GM18868 (cell line): ENCODE measurements at regions not wholly inside any gene's neighbourhood (a gene's known extent, or its start where the extent isn't known, plus 50 kb on each side); places are given as distances from the start of the nearest gene placed in this dataset.
A peak's percentile ranks its signal among the peaks of the same experiment; 100 is the strongest.

ENCODE experiments used
- ATAC-seq: cut with Tn5 transposase; IDR thresholded peaks from one replicate; pipeline ENCODE4 v1.9.1; 2021; ENCODE audit warnings: mild to moderate bottlenecking, moderate library complexity; ENCODE audit not compliant: unreplicated experiment

DNA sequence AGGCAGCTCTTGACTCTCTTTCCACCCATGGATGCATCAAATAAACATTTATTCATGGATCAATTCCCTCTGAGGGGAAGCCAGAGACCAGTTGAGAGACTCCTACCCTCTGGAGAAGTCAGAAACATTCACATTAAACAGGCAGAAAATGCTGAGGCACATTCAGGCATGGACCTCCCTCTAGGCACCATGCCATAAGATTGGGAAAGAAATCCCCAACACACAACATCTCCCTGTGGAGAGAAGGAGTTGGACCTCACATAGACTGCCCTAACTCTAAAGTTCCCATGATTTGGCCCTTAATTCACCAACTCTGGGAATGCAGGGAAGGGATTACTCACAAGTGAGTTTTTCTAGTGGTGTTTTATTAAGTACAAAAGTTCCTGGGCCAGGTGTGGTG, 415.3 kb upstream of the C1orf87 start:
- ATAC-seq, result no peak

DNA sequence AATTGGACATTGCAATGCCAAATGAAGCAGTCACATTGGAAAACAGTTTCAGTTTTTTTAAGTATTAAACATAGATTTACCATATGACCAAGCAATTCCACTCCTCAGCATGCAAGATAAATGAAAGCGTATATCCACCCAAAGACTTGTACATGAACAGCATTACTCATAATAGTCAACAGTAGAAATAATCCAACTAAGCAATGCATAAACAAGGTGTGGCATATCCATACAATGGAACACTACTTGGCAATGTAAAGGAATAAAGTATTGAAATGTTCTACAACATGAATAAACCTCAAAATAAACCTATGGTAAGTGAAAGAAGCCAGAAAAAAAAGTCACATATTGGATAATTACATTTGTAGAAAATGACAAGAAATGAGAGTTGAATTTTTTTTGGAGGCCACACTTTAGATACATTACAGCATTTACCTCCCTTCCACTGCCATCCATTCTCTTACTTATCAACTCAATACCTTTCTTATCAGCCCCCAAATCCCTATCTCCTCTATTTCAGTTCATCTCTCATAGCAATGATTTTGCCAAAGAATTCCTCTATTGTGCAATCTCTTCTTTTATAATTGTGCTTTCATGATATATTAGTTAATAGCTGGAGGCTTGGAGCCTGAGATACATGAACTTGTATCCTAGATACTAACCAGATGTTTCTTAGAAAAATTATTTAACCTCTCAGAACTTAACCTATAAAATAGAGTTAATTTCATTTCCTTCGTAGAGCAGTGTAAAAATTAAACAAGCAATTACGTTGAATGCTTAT, 414.2 kb upstream of the C1orf87 start:
- ATAC-seq, result no peak

DNA sequence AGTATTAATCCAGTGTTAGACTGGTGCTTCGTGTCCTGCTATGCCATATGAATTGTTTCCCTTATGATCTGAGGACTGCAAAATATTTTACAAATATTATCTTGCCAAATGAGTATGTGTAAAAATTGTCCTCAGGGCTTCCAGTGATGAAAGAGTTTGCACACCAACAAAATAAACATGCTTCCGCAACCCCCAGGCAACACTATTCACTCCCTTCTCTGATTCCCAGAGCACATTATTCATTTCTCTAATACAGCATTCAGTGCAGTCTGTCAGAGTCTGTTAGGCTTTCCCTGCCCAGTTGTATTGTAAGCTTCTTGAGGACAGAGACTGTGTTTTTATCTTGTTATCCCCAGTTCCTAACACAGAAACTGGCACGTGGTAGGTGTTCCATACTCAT, 409.9 kb upstream of the C1orf87 start:
- no peak for ATAC-seq

DNA sequence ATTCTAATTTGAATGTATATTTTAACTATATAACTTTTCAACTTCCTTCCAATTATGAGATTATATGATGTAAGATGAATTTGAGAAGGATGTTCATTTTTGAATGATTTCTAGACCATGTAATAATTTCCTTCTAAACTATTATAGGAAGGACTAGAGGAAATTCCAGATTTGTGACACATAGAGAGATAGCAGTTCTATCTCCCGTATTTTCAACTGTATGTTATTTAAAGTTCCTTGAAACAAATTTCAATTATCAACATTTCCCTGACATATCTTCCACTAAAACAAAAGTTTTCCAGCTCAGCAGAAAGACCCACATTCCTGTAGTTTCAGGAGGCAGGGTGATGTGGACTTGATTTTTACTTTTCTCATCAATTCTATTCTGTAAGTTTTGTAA, 396.7 kb upstream of the C1orf87 start:
- ATAC-seq, result no peak

DNA sequence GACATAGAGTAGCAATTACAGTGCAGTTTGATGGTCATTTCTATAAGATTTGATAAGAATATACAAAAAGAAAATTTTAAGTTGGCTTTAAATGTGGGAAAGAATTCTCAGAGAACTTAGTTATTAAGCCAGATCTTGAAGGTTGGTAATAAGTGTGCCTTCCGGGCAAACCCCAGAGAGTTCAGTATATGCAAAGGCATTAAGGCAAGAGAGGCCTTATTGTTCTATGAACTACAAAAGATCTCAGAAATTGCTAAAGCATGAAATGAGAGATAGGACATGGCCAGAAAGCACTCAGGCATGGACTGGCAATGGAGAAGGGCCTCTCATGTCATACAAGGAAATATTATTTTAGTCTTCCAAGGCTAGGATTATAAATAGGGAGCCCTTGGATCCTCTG, 390.2 kb upstream of the C1orf87 start:
- ATAC-seq, result no peak

DNA sequence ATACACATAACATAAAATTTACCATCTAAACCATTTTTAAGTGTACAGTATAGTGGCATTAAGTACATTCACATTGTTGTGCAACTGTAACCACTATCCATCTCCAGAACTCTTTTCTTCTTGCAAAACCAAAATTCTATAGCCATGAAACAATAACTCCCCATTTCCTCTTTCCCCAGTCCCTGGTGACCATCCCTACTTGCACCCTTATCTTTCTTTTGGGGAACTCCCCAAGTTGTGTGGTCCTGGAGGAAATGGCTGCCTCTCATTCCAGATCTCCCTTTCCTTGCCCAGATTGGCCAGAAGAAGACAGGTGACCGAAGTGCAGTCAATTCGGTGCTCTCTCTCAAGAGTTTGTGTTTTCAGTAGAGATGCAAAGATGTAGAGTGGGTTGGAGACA, 389.6 kb upstream of the C1orf87 start:
- no peak for ATAC-seq

DNA sequence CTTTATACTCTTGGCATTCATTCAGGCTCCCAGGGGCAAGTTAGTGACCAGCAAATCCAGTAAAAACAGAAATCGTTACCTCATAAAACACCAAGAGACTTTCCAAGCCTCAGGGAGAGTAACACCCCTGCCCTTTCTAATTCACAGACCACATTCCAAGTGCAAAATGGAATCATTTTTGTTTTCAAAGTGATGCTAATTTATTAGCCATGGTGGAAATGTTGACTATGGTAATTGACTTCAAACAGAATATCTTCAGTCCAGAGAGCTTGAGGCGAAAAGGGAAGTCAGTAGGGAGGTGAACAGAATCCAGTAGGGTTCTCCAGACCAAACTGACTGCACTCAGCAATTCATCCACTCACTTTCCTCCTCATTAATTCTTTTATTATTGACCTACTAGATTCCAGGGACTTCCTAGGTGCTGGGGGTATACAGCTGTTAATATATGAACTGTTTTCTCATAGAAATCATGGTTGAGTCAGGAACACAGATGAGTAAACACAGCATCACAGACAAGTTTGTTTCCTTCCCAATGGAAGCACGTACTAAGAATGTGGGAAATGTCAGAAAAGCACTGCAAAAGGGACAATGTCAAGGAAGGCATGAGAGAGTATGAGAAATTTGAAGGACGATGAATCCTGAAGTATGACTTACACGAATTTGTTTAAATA, 388.5 kb upstream of the C1orf87 start:
- no peak for ATAC-seq

DNA sequence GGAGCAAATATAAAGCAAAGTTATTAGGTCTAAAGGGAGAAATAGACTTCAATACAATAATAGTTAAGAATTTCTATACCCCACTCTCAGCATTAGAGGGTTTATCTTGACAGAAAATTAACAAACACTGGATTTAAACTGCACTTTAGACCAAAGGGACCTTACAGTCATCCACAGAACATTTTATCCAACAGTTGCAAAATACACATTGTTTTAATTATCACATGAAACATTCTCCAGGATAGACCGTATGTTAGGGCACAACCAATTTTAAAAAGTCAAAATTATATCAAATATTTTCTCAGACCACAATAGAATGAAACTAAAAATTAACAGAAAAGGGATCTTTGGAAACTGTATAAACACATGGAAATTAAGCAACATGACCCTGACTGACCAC, 384.5 kb upstream of the C1orf87 start:
- ATAC-seq, result no peak

DNA sequence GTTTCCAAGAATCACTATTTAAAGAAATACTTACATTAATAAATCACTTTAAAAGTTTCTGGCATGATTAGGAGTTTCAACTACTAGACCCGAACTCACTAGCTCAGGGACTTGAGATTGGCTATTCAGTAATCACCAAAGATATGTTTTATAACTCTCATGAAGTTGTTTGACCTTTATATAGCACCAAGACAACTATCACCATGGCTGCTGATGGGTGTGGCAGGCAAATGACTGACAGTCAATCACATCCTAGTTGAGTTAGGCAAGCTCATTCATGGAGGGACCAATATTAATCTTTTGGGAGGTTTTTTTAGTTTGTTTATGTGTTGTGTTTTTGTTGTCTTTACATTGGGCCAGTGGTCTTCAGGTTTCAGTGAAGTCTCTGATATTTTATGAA, 376.3 kb upstream of the C1orf87 start:
- ATAC-seq, result no peak

DNA sequence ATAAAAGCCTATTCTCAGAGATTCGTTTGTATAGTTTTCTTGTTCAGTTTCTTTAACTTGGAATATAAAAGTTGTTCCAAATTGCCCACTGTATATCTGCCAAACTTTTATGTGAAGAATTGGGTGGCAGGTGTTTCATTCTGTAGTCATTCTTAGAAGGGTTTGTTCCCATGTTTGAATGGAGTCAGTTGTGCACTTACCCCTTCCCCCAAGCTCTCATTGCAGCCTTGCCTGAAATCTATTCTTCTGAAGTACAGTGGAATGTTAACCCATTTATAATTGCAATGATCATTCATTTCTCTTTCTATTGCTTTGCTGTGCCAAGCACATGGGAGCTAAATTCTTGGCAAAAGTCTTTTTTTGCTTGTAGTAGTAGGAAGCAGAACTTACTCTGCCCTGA, 375.3 kb upstream of the C1orf87 start:
- ATAC-seq, result no peak

DNA sequence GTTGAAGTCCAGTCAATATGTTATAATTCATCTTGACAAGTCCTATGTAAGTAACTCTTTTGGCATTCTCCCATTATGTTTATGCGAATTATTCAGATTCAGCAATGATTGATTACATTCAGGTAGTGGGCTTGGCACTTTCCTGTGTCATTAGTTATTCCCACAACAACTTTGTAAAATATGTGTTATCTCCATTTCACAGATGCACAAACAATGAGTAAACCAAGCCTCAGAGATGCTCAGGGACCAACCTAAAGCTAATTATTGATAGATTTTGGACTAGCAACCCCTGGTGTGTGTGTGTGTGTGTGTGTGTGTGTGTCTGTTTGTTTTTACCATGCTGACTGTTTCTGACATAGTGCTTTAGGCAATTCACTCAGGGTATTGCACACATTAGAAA, 371.1 kb upstream of the C1orf87 start:
- no peak for ATAC-seq

DNA sequence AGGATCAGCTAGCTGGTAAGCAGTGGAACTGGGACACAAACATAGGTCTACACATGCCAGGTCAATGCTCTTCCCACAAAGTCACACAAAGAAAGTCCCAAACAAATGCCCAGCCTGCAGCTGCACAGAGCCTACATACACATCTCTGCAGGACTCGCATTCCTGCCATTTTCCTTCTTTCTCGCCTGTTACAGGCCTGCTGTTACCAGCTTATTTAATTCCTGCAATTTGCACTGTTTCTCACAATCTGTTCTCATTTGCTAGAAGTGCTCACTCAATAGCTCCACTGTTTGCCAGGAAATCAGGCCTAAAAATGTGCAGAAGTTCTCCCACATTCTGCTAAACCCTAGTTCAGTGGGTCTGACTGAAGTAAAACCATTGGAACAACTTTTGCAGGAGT, 362.6 kb upstream of the C1orf87 start:
- no peak for ATAC-seq

DNA sequence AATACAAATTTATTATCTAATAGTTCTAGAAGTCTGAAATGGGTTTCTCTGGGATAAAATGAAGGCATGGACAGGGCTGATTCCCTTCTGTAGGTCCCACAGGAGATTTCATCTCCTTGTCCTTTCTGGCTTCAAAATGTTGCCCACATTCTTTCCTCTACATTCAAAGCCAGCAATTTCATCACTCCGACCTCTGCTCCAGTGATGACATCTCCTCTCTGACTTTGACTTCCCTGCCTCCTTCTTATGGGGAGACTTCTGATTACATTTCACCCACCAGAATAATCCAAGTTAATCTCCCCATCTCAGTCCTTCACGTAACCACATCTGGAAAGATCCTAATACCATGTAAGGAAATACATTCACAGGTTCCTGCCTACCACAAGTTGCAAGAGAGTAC, 358.0 kb upstream of the C1orf87 start:
- no peak for ATAC-seq

DNA sequence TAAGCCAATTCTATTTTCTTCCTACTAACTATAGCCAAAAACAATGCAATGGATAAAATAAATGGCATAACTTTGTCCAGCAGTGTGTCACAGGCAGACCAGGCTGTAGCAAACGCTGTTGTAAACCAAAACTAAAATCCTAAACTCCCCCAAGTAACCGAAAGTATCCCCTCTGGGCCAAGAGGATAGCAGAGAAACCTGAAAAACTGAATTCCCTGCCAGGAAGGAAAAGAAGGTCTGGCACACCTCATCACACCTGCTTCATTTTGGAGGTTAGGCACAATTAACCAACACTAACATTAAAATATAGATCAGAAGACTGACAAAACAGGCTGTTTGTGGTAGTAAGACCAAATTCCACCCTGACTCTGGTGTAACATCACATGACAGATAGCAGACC, 356.8 kb upstream of the C1orf87 start:
- no peak for ATAC-seq

DNA sequence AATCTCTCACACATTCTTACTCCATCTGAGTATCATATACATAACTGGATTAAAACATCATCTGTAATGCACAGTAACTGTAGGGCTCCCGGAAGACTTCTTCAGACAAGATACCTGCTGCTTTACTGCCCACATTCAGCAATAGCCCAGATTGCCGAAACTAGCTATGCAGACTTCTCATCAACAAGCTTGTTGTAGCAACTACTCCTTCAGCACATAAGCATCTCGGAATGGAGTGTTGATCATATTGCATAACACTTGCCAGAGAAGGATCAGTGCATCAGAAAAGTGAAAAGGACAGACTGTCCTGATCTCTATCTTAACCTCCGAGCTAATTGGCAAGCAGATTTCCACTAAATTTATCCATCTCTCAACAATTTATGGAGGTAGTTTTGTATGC, 354.6 kb upstream of the C1orf87 start:
- ATAC-seq, result no peak

DNA sequence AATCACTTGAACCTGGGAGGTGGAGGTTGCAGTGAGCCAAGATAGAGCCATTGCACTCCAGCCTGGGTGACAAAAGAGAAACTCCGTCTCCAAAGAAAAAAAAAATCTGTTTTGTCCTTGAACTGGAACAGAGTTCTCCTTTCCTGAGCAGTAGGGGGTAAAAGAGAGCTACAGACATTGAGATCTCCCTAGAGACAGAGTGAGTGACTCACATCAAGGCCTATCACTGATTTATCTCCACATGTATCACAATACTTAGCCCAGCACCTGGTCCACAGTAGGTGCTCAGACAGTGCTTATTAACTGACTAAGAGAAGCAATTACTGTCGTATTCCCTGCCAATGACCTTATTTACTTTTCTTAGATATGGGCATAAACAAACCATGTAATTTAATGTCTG, 354.1 kb upstream of the C1orf87 start:
- no peak for ATAC-seq

DNA sequence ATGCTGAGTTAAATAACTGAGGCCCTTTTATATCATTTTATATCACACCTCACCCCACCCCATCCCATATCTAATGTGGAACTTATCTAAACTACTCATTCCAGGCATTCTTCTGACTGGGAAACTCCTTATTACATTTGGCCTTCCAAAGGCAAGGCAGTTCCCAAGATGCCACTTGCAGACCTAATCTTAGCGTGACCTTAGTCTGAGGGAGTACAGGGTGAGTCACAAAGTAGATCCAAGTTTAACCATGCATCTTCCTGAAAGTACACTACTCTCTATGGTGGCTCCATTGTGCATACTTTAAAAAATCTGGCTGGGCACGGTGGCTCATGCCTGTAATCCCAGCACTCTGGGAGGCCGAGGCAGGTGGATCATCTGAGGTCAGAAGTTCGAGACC, 353.6 kb upstream of the C1orf87 start:
- ATAC-seq, result no peak

DNA sequence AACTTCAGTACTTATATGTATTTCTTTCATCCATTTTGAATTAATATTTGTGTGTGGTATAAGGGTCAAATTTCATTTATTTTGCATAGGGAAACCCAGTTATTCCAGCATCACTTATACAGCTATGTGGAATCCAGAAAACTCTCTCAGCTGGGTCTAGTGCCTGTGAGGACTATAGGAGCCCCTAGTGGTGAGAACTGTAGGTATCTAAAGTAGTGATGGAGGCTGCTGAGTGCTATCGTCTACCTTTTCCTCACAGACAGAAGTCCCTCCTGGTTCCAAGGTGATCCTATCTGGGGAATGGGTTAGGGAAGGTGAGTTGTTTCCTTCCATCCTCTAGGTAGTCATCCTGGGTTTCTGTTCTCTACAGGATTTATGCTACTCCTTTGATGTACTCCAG, 352.0 kb upstream of the C1orf87 start:
- ATAC-seq, result peak; percentile 72

DNA sequence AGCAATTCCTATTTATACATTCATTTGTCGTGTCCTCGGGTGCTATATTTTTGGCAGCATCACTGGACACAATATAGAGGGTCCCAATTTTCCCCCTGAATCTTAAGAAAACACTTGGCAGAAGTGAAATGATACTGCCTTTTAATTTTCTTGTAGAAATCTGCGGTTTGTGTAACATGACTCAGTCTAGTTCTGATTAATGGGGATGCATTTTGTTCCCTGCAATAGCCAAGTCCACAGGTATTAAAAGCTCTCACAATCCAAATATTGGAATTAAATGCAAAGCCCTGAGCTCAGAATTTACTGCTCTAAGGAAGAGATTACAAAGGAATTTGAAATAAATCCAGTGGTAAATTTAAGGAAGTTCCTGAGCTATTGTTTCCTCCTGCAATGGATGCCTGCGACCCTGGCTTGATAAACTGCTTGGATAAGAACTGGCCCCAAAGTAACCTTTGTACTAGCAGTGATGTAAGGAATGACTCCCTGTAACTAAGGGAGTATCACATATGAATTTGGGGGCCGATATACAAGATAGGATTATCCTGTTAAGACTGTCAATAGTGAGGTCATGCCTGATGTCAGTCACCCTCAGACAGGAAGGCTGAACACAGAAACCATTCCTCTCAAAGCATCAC, 349.7 kb upstream of the C1orf87 start:
- no peak for ATAC-seq

DNA sequence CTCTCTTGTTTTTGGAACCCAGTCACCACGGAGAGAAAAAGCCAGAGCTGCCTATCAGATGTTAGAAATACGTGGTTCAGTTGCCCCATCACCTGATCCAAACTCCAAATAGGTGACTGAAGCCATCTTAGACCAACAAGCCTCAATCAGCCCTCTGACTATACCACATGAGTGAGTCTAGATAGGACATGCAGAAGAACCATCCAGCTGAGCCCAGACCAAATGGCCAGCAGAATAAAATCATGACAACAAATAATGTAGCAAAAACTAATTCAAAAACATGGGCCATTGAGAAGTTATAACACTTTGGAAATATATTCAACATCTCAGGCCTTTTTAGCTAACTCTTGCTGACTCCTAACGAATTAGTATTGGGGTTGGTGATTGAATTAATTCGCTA, 348.4 kb upstream of the C1orf87 start:
- ATAC-seq, result no peak

DNA sequence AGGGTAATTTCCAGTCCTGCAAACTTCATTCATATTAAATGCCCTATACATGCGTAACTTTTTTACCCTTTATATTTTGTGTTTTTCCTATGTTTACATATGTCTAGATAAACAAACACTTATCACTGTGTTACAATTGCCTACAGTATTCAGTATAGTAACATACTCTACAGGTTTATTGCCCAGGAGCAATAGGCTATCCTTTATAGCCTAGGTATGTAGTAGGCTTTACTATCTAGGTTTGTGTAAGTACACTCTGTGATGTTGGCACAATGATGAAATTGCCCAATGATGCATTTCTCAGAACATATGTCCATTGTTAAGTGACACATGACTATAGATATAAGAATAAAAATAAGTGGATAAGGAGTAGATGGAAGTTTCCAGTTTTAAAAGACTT, 345.5 kb upstream of the C1orf87 start:
- no peak for ATAC-seq

DNA sequence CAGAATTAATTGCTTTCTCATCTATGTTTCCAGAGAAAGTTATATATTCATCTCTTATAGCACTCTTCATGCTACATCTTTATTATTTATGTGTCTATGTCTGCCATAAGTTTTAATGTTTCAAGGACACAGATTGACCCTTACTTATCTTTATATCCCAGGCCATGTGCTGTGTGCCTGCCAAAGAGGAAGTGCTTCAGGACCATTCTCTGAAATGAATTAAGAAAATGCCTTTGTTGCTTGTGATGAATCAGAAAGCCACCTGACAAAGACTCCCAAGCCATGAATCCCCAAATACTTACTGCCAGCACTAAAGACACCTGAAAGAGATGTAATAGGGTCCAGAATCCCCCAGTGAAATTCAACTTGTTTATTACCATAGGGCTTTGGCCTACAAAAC, 342.1 kb upstream of the C1orf87 start:
- ATAC-seq, result no peak
